ENCODE measurements at regions not wholly inside any gene's neighbourhood (a gene's known extent, or its start where the extent isn't known, plus 50 kb on each side); places are given as distances from the start of the nearest gene placed in this dataset.

GRCh38 chr9:26527931-26528330, 364.7 kb downstream of the CAAP1 start:
- no peak for TF ChIP-seq CTCF (IDR thresholded peaks at IDR 0.05)
- intact Hi-C loops (cut with DNase I) = no loop called here
- ATAC-seq = no peak
- no peaks in the 10 kb centered on the region for H3K4me1 ChIP-seq
- H3K9me3 ChIP-seq = peaks cover 0 to 10% (median 0%) of the 10 kb centered on the region in 11 donors
- no peaks in the 10 kb centered on the region for H3K36me3 ChIP-seq
- no peak overlapping the region for H3K4me3 ChIP-seq
- WGBS, 2 donors = 89% methylated on average over 4 of the region's 4 CpGs
- no peak for DNase-seq
- no peaks in the 10 kb centered on the region for H3K27me3 ChIP-seq
- H3K27ac ChIP-seq = no peak overlapping the region

GRCh38 chr9:26524267-26524666, 368.3 kb downstream of the CAAP1 start:
- Histone ChIP-seq H3K36me3 (no peaks in the 10 kb centered on the region), H3K27ac (no peak overlapping the region), H3K4me1 (no peaks in the 10 kb centered on the region), H3K27me3 (no peaks in the 10 kb centered on the region), H3K4me3 (no peak overlapping the region), H3K9me3 (peaks cover 0 to 3% (median 0%) of the 10 kb centered on the region in 11 donors)
- WGBS, 2 donors = 36 to 39% methylated on average over 1 of the region's 1 CpG
- ATAC-seq (peak in 1 of 8 donors; percentile 47), DNase-seq (peak in 1 of 2 donors; percentile 7)
- TF ChIP-seq CTCF (IDR thresholded peaks at IDR 0.05) = no peak
- intact Hi-C loops (cut with DNase I) = no loop called here

DNA sequence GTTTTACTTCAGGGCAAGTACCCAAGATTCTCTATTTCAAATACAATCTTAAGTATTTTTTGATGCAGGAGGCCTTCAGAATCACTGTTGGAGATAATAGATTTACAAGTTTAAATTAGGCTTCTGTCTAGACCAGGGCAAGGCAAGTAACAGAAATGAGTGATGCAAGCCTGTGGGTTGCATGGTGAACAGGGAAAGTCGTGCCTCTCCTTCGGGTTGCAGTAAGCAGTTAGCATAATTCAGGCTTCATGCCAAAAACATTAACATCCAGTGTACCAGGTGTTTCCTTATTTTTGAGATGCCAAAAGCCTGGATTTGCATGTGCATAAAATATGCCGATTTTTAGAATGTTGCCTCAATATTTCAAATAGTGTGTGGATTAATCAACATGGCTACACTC, 369.0 kb downstream of the CAAP1 start:
- Histone ChIP-seq H3K36me3 (no peaks in the 10 kb centered on the region), H3K4me1 (no peaks in the 10 kb centered on the region), H3K27me3 (no peaks in the 10 kb centered on the region), H3K4me3 (no peak overlapping the region), H3K9me3 (peaks cover 0 to 3% (median 0%) of the 10 kb centered on the region in 11 donors), H3K27ac (no peak overlapping the region)
- ATAC-seq (no peak), DNase-seq (no peak)
- TF ChIP-seq CTCF (IDR thresholded peaks at IDR 0.05) = no peak
- intact Hi-C loops (cut with DNase I) = no loop called here
- WGBS, 2 donors = 34 to 51% methylated on average over 3 of the region's 3 CpGs

- ATAC-seq = no peak
These were observed 372.5 kb downstream of the CAAP1 start for GRCh38 chr9:26520141-26520540.

More at GRCh38 chr9:26520141-26520540, 372.5 kb downstream of the CAAP1 start:
- Histone ChIP-seq H3K27me3 (no peaks in the 10 kb centered on the region), H3K36me3 (no peaks in the 10 kb centered on the region), H3K4me1 (no peaks in the 10 kb centered on the region), H3K4me3 (no peak overlapping the region), H3K9me3 (peaks cover 0 to 3% (median 0%) of the 10 kb centered on the region in 11 donors), H3K27ac (no peak overlapping the region)
- intact Hi-C loops (cut with DNase I) = no loop called here
- no peak for DNase-seq
- TF ChIP-seq CTCF (IDR thresholded peaks at IDR 0.05) = no peak
- WGBS, 2 donors = 62 to 73% methylated on average over 1 of the region's 1 CpG
